ENCODE measurements at regions not wholly inside any gene's neighbourhood (a gene's known extent, or its start where the extent isn't known, plus 50 kb on each side); places are given as distances from the start of the nearest gene placed in this dataset.

DNA sequence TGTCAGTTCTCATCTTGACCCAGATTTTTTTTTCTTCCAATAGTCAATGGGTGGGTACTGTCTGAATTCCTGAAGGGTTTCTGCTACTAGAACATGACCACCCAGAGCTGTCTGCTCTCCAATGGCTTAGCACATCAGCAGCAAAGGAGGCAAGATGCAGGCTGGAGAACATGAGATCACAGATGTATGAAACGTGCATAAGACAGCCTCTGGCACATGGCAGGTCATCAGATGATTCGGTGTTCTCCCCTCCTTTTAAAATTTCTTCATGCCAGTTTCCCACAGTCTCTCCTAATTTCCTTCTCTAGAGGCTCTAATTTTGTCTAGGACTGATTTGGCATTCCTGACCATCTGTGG lies 359.3 kb upstream of the TNP1 start:
- Histone ChIP-seq H3F3A (replicated peaks; ENCODE audit: low read depth) (no peaks in the 10 kb centered on the region), H4K20me1 (replicated peaks; ENCODE audit: insufficient read depth) (no peaks in the 10 kb centered on the region), H3K27me3 (ENCODE audit: insufficient read depth) (no peaks in the 10 kb centered on the region), H2AFZ (no peak overlapping the region), H3K4me2 (no peak overlapping the region), H3K36me3 (ENCODE audit: insufficient read depth) (no peaks in the 10 kb centered on the region), H3K4me3 (no peak overlapping the region), H3K27ac (ENCODE audit: low read depth) (no peak overlapping the region), H3K4me1 (ENCODE audit: insufficient read depth) (0 out of 2 replicates have a peak, but pooled peaks cover 3% of the 10 kb centered on the region), H3K79me2 (replicated peaks; ENCODE audit: insufficient read depth) (no peaks in the 10 kb centered on the region), H3K9me2 (ENCODE audit: insufficient read depth) (peaks cover 9% of the 10 kb centered on the region; the same call in 1 of the 2 replicates)
- no peaks in the 10 kb centered on the region for H3K27me3 Mint-ChIP-seq (ENCODE audit: insufficient read depth, low read depth, poor library complexity)
- no peak for DNase-seq (ENCODE audit: low spot score)
- H3K4me3 Mint-ChIP-seq, result no peak overlapping the region
- no peaks in the 10 kb centered on the region for H3K36me3 Mint-ChIP-seq (ENCODE audit: low read depth)
- peaks cover 4% of the 10 kb centered on the region; the same call in 1 of the 3 replicates for H3K4me1 Mint-ChIP-seq
- ATAC-seq, result no peak
- TF ChIP-seq, protein P1, sequence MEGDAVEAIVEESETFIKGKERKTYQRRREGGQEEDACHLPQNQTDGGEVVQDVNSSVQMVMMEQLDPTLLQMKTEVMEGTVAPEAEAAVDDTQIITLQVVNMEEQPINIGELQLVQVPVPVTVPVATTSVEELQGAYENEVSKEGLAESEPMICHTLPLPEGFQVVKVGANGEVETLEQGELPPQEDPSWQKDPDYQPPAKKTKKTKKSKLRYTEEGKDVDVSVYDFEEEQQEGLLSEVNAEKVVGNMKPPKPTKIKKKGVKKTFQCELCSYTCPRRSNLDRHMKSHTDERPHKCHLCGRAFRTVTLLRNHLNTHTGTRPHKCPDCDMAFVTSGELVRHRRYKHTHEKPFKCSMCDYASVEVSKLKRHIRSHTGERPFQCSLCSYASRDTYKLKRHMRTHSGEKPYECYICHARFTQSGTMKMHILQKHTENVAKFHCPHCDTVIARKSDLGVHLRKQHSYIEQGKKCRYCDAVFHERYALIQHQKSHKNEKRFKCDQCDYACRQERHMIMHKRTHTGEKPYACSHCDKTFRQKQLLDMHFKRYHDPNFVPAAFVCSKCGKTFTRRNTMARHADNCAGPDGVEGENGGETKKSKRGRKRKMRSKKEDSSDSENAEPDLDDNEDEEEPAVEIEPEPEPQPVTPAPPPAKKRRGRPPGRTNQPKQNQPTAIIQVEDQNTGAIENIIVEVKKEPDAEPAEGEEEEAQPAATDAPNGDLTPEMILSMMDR (conservative IDR thresholded peaks at IDR 0.05; ENCODE audit: low read depth in 2 of 2), result no peak
- TF ChIP-seq, protein P2, sequence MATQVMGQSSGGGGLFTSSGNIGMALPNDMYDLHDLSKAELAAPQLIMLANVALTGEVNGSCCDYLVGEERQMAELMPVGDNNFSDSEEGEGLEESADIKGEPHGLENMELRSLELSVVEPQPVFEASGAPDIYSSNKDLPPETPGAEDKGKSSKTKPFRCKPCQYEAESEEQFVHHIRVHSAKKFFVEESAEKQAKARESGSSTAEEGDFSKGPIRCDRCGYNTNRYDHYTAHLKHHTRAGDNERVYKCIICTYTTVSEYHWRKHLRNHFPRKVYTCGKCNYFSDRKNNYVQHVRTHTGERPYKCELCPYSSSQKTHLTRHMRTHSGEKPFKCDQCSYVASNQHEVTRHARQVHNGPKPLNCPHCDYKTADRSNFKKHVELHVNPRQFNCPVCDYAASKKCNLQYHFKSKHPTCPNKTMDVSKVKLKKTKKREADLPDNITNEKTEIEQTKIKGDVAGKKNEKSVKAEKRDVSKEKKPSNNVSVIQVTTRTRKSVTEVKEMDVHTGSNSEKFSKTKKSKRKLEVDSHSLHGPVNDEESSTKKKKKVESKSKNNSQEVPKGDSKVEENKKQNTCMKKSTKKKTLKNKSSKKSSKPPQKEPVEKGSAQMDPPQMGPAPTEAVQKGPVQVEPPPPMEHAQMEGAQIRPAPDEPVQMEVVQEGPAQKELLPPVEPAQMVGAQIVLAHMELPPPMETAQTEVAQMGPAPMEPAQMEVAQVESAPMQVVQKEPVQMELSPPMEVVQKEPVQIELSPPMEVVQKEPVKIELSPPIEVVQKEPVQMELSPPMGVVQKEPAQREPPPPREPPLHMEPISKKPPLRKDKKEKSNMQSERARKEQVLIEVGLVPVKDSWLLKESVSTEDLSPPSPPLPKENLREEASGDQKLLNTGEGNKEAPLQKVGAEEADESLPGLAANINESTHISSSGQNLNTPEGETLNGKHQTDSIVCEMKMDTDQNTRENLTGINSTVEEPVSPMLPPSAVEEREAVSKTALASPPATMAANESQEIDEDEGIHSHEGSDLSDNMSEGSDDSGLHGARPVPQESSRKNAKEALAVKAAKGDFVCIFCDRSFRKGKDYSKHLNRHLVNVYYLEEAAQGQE (IDR thresholded peaks at IDR 0.05; ENCODE audit: unreplicated experiment), result no peak
- TF ChIP-seq NANOG (IDR thresholded peaks at IDR 0.05; ENCODE audit: borderline replicate concordance), result no peak
- TF ChIP-seq ZNF331 (CRISPR knock-in tag; IDR thresholded peaks at IDR 0.05; ENCODE audit: low read depth), result no peak
- no peak for TF ChIP-seq EZH2 (IDR thresholded peaks at IDR 0.05; ENCODE audit: low read depth, unreplicated experiment)
- no peak for TF ChIP-seq ZNF114 (CRISPR knock-in tag; IDR thresholded peaks at IDR 0.05)
- no peak for TF ChIP-seq STAT1 (IDR thresholded peaks at IDR 0.05; ENCODE audit: unreplicated experiment)
- TF ChIP-seq, protein P3, sequence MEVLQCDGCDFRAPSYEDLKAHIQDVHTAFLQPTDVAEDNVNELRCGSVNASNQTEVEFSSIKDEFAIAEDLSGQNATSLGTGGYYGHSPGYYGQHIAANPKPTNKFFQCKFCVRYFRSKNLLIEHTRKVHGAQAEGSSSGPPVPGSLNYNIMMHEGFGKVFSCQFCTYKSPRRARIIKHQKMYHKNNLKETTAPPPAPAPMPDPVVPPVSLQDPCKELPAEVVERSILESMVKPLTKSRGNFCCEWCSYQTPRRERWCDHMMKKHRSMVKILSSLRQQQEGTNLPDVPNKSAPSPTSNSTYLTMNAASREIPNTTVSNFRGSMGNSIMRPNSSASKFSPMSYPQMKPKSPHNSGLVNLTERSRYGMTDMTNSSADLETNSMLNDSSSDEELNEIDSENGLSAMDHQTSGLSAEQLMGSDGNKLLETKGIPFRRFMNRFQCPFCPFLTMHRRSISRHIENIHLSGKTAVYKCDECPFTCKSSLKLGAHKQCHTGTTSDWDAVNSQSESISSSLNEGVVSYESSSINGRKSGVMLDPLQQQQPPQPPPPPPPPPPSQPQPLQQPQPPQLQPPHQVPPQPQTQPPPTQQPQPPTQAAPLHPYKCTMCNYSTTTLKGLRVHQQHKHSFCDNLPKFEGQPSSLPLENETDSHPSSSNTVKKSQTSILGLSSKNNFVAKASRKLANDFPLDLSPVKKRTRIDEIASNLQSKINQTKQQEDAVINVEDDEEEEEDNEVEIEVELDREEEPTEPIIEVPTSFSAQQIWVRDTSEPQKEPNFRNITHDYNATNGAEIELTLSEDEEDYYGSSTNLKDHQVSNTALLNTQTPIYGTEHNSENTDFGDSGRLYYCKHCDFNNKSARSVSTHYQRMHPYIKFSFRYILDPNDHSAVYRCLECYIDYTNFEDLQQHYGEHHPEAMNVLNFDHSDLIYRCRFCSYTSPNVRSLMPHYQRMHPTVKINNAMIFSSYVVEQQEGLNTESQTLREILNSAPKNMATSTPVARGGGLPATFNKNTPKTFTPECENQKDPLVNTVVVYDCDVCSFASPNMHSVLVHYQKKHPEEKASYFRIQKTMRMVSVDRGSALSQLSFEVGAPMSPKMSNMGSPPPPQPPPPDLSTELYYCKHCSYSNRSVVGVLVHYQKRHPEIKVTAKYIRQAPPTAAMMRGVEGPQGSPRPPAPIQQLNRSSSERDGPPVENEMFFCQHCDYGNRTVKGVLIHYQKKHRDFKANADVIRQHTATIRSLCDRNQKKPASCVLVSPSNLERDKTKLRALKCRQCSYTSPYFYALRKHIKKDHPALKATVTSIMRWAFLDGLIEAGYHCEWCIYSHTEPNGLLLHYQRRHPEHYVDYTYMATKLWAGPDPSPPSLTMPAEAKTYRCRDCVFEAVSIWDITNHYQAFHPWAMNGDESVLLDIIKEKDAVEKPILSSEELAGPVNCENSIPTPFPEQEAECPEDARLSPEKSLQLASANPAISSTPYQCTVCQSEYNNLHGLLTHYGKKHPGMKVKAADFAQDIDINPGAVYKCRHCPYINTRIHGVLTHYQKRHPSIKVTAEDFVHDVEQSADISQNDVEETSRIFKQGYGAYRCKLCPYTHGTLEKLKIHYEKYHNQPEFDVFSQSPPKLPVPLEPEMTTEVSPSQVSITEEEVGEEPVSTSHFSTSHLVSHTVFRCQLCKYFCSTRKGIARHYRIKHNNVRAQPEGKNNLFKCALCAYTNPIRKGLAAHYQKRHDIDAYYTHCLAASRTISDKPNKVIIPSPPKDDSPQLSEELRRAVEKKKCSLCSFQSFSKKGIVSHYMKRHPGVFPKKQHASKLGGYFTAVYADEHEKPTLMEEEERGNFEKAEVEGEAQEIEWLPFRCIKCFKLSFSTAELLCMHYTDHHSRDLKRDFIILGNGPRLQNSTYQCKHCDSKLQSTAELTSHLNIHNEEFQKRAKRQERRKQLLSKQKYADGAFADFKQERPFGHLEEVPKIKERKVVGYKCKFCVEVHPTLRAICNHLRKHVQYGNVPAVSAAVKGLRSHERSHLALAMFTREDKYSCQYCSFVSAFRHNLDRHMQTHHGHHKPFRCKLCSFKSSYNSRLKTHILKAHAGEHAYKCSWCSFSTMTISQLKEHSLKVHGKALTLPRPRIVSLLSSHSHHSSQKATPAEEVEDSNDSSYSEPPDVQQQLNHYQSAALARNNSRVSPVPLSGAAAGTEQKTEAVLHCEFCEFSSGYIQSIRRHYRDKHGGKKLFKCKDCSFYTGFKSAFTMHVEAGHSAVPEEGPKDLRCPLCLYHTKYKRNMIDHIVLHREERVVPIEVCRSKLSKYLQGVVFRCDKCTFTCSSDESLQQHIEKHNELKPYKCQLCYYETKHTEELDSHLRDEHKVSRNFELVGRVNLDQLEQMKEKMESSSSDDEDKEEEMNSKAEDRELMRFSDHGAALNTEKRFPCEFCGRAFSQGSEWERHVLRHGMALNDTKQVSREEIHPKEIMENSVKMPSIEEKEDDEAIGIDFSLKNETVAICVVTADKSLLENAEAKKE (CRISPR knock-in tag; IDR thresholded peaks at IDR 0.05), result no peak
- TF ChIP-seq JUNB (IDR thresholded peaks at IDR 0.05; ENCODE audit: unreplicated experiment), result no peak
- TF ChIP-seq CREB1 (CRISPR knock-in tag; IDR thresholded peaks at IDR 0.05; ENCODE audit: low read depth), result no peak
- no peaks in the 10 kb centered on the region for H3K9me3 Mint-ChIP-seq
- no peak overlapping the region for H3K27ac Mint-ChIP-seq
